ENCODE measurements at regions not wholly inside any gene's neighbourhood (a gene's known extent, or its start where the extent isn't known, plus 50 kb on each side); places are given as distances from the start of the nearest gene placed in this dataset.

DNA sequence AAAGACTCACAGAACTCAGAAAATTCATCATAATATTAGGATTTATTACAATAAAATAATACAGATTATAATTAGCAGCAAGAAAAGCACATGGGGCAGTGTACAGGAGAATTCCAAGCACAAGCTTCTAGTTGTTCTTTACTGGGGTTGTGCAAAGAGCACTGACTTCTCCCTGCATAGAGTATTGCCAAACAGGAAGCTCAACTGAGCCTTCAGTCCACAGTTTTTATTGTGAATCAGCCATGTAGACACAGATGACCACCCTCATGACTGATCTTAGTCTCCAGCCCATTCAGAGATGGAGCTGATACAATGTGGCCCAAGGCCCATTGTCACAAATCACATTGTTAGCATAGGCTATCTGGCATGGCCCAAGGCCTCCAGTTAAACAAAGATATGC is 798.9 kb downstream of the KCNA4 start:
- DNase-seq (ENCODE audit: low read depth): no peak
- H3K4me3 ChIP-seq (ENCODE audit: low read depth, low read length): no peak overlapping the region
- TF ChIP-seq, protein P1, sequence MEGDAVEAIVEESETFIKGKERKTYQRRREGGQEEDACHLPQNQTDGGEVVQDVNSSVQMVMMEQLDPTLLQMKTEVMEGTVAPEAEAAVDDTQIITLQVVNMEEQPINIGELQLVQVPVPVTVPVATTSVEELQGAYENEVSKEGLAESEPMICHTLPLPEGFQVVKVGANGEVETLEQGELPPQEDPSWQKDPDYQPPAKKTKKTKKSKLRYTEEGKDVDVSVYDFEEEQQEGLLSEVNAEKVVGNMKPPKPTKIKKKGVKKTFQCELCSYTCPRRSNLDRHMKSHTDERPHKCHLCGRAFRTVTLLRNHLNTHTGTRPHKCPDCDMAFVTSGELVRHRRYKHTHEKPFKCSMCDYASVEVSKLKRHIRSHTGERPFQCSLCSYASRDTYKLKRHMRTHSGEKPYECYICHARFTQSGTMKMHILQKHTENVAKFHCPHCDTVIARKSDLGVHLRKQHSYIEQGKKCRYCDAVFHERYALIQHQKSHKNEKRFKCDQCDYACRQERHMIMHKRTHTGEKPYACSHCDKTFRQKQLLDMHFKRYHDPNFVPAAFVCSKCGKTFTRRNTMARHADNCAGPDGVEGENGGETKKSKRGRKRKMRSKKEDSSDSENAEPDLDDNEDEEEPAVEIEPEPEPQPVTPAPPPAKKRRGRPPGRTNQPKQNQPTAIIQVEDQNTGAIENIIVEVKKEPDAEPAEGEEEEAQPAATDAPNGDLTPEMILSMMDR (conservative IDR thresholded peaks at IDR 0.05; ENCODE audit: low read depth, low read length): no peak

DNA sequence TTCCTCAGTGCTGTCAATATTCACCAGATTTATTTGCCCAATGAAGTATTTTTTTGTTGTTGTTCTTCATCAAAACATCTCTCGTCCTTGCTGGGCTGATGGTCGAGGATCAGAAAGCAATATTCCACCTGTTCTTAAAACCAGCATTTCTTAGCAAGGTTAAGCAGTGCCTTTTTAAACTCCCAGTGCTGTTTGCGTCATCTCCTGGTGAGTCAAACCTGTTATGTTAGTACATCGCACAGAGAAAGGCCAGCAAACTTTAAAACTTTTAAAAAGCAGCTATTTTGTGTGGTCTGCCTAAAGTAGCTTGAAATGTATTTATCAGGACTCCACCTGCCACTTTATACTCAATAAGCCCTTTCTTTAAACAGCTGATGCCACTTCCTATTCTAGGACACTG is 802.0 kb downstream of the KCNA4 start:
- no peak overlapping the region for H3K4me3 ChIP-seq (ENCODE audit: low read depth, low read length)
- TF ChIP-seq, protein P1 (conservative IDR thresholded peaks at IDR 0.05; ENCODE audit: low read depth, low read length): no peak
- DNase-seq (ENCODE audit: low read depth): no peak

DNA sequence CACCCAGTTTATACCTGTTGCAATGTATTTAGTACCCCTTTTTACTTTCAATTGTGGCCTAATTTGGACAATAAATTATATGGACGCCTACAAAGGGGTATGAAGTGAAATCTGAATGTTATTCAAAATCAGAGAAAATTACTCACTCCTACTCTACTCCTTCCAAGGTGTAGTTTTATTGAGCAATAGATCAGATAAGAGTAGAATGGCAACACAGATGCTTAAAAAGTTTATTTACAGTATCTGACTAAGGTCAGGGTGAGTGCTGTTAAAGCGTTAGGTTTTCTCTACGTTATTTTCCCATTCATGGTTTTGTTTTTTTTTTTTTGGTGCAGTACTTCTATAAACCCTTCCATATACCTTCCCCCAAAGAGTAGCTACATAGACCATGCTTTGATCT is 805.6 kb downstream of the KCNA4 start:
- no peak overlapping the region for H3K4me3 ChIP-seq (ENCODE audit: low read depth, low read length)
- TF ChIP-seq, protein P1 (conservative IDR thresholded peaks at IDR 0.05; ENCODE audit: low read depth, low read length): no peak
- DNase-seq (ENCODE audit: low read depth): no peak

DNA sequence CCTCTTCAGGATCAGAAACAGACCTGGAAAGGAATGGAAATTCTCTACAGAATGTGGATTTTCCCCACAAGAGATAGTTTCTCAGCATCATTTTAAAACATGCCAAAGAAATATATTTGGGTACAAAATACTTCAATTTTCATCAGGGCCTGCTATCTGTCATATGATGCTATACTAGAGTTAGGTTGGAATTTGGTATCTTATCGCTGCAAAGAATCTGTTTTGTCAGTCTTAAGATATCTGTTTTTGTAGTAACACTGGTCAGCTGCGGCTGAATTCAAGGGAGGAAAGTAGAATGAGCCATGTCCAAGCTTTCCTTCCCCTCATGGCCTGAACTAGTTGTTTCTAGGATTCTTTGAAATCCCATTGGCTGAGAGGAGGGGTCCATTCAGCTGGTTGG is 806.4 kb downstream of the KCNA4 start:
- TF ChIP-seq, protein P1 (conservative IDR thresholded peaks at IDR 0.05; ENCODE audit: low read depth, low read length): no peak
- no peak overlapping the region for H3K4me3 ChIP-seq (ENCODE audit: low read depth, low read length)
- DNase-seq (ENCODE audit: low read depth): no peak

DNA sequence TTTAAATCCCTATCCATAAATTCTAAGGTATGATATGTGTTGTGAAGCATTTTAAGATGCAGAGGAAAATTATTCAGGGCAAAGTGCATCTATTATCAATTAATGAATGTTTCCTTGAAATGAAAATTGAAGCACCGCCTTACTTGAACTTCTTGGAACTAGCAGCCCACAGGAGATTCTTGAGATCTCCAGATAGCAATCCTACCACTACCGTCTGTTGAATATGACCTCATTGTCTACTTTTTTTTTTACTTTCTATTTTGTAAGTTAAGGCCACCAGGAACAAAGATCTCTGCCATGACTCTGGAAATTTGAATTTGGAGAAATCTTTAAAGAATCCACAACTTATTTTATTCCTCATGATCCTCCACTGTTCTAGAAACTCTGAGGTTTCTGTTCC is 808.7 kb downstream of the KCNA4 start:
- TF ChIP-seq, protein P1 (conservative IDR thresholded peaks at IDR 0.05; ENCODE audit: low read depth, low read length): no peak
- no peak for DNase-seq (ENCODE audit: low read depth)
- H3K4me3 ChIP-seq (ENCODE audit: low read depth, low read length): no peak overlapping the region

DNA sequence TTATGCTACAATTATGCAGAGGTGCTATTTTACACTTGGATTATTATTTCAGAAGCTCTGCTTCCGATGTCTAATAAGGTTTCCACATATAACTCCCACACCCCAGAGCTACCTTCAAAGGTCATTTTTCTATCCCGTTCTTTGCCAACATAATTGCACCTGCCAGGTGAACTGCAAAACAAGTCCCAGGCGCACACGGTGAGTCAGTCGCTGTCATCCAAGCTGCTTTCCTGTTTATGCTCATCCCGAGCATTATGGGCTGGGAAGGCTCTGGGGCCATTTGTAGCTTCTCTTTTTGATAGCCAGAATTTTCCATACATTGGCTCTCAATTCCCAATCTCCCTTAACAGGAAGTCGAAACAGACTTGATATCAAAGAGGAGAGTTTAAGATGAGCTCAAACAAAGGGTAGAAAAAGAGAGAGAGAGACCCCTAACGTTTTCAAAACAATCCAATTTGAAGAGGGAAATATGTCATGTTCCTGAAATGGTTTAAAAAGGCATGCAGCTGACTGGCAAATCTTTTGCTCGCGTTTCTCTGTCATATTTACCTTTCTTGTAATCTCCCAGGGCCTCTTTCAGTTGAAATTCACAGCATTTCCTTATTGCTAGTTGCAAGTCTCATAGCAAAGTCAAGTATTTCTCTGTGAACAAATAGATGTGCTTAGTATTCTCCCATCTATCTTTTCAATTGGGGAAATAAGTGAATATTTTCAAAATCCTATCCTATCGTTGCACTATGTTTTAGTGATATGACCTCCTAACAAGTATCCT is 815.9 kb downstream of the KCNA4 start:
- H3K4me3 ChIP-seq (ENCODE audit: low read depth, low read length): no peak overlapping the region
- DNase-seq (ENCODE audit: low read depth): no peak
- TF ChIP-seq, protein P1 (conservative IDR thresholded peaks at IDR 0.05; ENCODE audit: low read depth, low read length): no peak

DNA sequence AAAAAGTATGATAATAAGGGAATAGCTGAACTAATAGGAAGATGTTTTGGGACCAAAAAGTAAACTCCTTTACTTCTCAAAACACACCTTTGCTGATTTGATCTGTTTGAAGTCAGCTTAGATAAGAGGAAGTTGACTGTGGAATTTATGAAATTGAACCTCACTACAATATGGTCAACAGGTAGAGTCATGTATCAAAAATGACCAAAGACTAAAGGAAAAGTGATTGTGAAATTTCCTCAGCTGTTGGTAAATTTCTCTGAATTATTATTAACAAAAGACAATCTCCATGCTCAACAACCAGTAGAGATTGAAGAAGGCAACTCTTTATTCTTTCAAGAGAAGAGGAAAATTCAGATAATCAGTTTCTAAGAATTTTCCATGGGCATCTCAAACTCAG is 826.5 kb downstream of the KCNA4 start:
- no peak for DNase-seq (ENCODE audit: low read depth)
- TF ChIP-seq, protein P1 (conservative IDR thresholded peaks at IDR 0.05; ENCODE audit: low read depth, low read length): no peak
- H3K4me3 ChIP-seq (ENCODE audit: low read depth, low read length): no peak overlapping the region

Measured in epithelial cell of proximal tubule (primary cell).